HEK293T (cell line): ENCODE measurements at regions not wholly inside any gene's neighbourhood (a gene's known extent, or its start where the extent isn't known, plus 50 kb on each side); places are given as distances from the start of the nearest gene placed in this dataset.

Source experiments
- BHLHE40 ChIP-seq: fragments of 450-650 bp; IDR thresholded peaks from 2 replicates; pipeline ENCODE4 v1.6.1; 2016; ENCODE audit warnings: mild to moderate bottlenecking, moderate library complexity, borderline replicate concordance
- CTBP1 ChIP-seq: fragments of 450-650 bp; IDR thresholded peaks from 2 replicates; pipeline ENCODE4 v1.6.1; 2016; ENCODE audit warnings: borderline replicate concordance
- HDGF ChIP-seq: fragments of 450-650 bp; IDR thresholded peaks from 2 replicates; pipeline ENCODE4 v1.6.1; 2017; ENCODE audit warnings: antibody characterized with exemption, borderline replicate concordance
- SP1 ChIP-seq: fragments of 450-650 bp; IDR thresholded peaks from 2 replicates; pipeline ENCODE4 v1.6.1; 2017
- TARDBP ChIP-seq: fragments of 450-650 bp; IDR thresholded peaks from 2 replicates; pipeline ENCODE4 v1.6.1; 2016

DNA sequence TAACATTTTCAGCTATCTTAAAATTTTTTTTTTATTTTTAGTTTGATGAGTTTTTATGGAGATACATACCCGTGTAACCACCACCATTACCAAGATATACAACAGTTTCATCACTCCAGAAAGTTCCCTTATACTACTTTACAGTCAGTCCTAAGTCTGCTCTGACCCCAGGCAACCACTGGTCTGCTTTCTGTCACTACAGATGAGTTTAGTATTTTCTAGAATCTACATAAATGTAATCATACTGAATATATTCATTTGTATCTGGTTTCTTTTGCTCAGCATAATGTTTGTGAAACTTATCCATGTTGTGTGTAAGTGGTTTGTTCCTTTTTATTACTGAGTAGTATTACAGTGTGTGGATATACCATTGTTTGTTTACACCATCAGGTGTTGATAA, 127.8 kb downstream of the GAS1 start:
- TF ChIP-seq SP1 (no peak), CTBP1 (no peak), HDGF (no peak), TARDBP (no peak), BHLHE40 (no peak)
